ENCODE measurements at regions not wholly inside any gene's neighbourhood (a gene's known extent, or its start where the extent isn't known, plus 50 kb on each side); places are given as distances from the start of the nearest gene placed in this dataset.

DNA sequence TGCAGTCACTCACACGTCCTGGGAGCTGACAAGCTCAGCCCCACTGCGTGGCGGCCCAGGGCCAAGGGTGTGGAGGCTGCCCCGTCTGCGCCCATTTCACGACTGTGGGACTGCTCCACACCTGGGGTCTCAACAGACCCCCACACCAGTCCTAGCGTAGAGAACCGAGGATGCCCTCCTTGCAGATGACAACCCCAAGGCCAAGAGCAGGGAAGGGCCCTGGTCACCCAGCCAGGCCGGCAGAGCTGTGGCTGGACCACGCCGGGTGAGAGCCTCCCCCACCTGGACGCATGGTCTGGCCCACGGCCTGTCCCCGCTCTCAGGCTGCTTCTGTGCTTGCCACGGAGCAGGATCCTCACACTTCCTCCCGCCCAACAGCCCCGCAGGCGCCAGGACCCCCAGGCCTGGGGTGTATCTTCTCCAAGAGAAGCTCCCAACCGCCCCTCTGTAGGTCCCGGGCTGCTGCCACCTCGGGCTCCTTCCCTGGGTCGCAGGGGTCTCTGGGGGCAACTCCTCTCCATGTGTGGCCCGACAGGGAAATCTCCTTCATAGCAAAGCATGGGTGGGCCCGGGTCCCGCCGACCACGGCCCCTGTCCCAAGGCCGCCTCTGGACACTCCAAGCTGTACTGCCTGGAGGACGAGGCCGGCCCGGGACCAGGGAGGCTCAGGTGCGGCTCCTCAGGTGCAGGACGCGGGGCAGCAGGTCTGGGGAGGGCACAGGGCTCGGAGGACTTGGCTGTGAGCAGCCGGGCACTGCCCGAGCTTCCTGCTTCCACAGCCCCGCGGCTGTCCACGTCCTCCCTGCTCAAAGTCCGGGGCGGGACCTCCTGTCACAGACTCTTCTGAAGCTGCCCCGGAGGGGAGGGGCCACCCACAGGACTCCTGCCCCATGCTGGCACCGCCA lies 88.8 kb downstream of the FOXL3 start:
- Histone ChIP-seq H3K4me1 (ENCODE audit: control insufficient read depth, insufficient read depth, low read length) (peaks cover 15% of the 10 kb centered on the region; the same call in 1 of the 2 replicates), H3K27me3 (ENCODE audit: control insufficient read depth, insufficient read depth, low read length) (peaks cover 41% of the 10 kb centered on the region), H3K9ac (ENCODE audit: low read length) (peak overlapping the region; percentile 39)

DNA sequence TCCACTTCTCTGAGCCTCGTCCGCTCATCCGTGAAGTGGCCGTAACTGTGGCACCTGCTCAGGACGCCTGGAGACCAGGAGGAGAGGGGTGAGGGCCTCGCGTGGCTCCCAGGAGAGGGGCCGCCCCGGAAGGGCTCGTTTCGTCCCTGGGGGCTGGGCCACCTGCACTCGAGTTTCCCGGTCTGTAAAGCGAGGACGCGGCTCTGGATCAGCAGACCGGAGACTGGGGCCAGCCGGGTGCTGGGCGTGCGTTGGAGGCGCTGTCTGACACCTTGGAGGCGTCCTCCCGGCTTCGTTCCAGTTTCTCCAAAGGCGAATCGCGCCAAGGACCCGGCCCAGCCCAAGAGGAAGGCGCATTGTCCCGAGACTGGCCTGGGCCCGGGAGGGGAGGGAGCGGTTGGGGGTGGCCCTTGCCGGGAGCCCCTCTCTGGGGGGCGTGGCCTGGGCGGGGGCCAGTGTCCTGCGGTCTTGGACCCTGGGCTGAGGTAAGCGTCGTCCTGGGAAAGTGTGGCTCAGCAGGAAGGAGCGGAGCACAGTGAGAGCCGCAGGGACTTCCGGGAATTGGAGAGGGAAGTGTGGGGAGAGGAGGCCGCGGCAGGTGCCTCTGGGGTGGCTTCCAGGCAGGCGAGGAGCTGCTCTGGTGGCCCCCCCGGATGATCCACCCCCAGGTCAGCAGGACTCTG lies 89.6 kb downstream of the FOXL3 start:
- no peaks in the 10 kb centered on the region for H3K9me3 ChIP-seq (ENCODE audit: control insufficient read depth, insufficient read depth, low read depth, low read length)
- H3K36me3 ChIP-seq (ENCODE audit: control insufficient read depth, insufficient read depth, low read length) = no peaks in the 10 kb centered on the region
- H3K9ac ChIP-seq (ENCODE audit: low read length) = peak overlapping the region; percentile 52
- no peak overlapping the region for H3K27ac ChIP-seq (ENCODE audit: low read depth, low read length)
- H3K4me3 ChIP-seq (ENCODE audit: low read depth, low read length) = peak overlapping the region; percentile 60
- H3K4me1 ChIP-seq (ENCODE audit: control insufficient read depth, insufficient read depth, low read length) = peaks cover 15% of the 10 kb centered on the region; the same call in 1 of the 2 replicates
- H3K27me3 ChIP-seq (ENCODE audit: control insufficient read depth, insufficient read depth, low read length) = peaks cover 38% of the 10 kb centered on the region

More for the DNA sequence above, 88.8 kb downstream of the FOXL3 start:
- Histone ChIP-seq H3K4me3 (ENCODE audit: low read depth, low read length) (peak overlapping the region; percentile 60), H3K36me3 (ENCODE audit: control insufficient read depth, insufficient read depth, low read length) (no peaks in the 10 kb centered on the region), H3K27ac (ENCODE audit: low read depth, low read length) (no peak overlapping the region), H3K9me3 (ENCODE audit: control insufficient read depth, insufficient read depth, low read depth, low read length) (no peaks in the 10 kb centered on the region)

DNA sequence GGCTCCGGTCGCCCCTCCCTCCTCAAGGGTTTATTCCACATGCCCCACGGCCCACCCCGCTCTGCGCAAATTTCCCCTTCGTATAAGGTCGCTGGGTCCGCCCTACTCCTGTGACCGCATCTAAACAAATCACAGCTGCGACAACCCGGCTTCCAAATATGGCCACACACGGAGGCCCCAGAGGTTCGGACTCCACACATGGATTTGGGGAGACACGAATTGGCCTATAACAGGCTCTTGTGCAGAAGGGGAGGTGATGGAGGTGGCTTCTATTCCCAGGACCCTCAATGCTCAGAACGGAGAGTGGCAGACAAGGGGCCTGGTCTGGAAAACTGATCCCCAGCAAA lies 90.1 kb downstream of the FOXL3 start:
- H3K27ac ChIP-seq (ENCODE audit: low read depth, low read length) = no peak overlapping the region

DNA sequence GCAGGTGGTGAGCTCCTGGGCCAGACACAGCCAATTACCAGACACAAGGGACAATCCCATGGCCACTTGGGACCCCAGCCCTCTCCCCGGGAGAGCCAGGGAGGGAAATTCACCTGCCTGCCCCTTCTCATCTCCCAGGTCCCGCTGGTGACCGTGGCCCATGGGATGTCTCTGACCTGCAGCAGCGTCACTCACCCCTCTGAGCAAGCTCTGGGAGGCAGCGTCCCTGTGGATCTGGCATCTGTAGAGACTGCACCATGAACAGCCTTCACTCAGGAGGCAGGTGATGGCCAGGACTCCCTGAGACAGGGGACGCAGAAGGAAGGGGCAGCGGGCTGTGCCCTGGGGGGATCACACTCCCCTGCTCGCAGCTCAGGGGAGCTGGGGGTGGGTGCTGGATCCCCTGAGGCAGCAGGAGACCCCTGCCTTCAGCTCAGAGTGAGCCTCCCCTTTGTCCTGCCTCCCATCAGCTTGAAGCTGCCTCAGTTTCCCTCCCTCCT lies 90.8 kb downstream of the FOXL3 start:
- no peak overlapping the region for H3K27ac ChIP-seq (ENCODE audit: low read depth, low read length)
- no peaks in the 10 kb centered on the region for H3K9me3 ChIP-seq (ENCODE audit: control insufficient read depth, insufficient read depth, low read depth, low read length)
- H3K4me3 ChIP-seq (ENCODE audit: low read depth, low read length) = no peak overlapping the region
- no peak overlapping the region for H3K9ac ChIP-seq (ENCODE audit: low read length)
- no peaks in the 10 kb centered on the region for H3K36me3 ChIP-seq (ENCODE audit: control insufficient read depth, insufficient read depth, low read length)
- H3K27me3 ChIP-seq (ENCODE audit: control insufficient read depth, insufficient read depth, low read length) = peaks cover 36% of the 10 kb centered on the region
- H3K4me1 ChIP-seq (ENCODE audit: control insufficient read depth, insufficient read depth, low read length) = peaks cover 15% of the 10 kb centered on the region; the same call in 1 of the 2 replicates

More for the DNA sequence above, 90.1 kb downstream of the FOXL3 start:
- no peaks in the 10 kb centered on the region for H3K36me3 ChIP-seq (ENCODE audit: control insufficient read depth, insufficient read depth, low read length)
- H3K4me1 ChIP-seq (ENCODE audit: control insufficient read depth, insufficient read depth, low read length) = peaks cover 15% of the 10 kb centered on the region; the same call in 1 of the 2 replicates
- H3K9me3 ChIP-seq (ENCODE audit: control insufficient read depth, insufficient read depth, low read depth, low read length) = no peaks in the 10 kb centered on the region
- H3K27me3 ChIP-seq (ENCODE audit: control insufficient read depth, insufficient read depth, low read length) = peaks cover 36% of the 10 kb centered on the region
- peak overlapping the region; percentile 52 for H3K9ac ChIP-seq (ENCODE audit: low read length)
- peak overlapping the region; percentile 60 for H3K4me3 ChIP-seq (ENCODE audit: low read depth, low read length)

DNA sequence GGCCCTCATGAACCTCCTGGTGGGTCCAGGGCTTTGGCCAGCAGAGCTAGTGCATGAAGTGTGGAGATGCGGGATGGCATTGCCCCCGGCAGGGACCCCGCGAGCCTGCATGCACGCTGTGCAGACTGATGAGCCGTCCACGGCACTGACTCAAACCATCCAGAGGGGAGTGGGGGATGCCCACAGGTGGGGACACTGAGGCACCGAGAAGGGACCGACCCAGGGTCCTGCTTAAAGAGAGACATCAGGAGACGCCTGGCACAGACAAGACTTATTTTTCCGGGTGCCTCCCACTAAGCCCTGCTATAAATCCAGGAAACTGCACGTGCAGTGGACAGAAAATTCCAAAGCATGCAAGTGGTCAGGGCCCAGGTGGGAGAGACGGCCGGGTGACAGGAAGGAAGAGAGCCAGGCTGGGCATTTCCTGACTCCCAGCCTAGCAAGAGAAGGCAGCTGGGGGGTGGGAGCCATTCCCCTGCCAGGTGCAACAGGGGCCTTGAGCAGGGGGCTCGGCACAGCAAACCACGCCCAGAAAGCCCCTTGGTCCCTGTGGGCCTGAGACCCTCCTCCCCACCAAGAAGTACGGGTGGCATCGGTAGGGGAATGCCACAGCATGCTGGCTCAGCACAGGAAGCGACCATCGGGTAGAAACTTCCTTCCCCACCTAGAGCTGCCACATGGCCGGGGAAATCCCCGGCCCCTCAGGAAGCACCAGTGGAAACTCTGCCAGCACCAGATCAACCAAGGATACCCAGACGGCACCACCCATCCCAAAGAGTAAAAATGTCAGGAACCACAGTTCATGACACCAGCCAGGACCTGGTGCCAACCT lies 91.5 kb downstream of the FOXL3 start:
- no peak overlapping the region for H3K4me3 ChIP-seq (ENCODE audit: low read depth, low read length)
- peaks cover 14% of the 10 kb centered on the region; the same call in 1 of the 2 replicates for H3K4me1 ChIP-seq (ENCODE audit: control insufficient read depth, insufficient read depth, low read length)
- H3K9ac ChIP-seq (ENCODE audit: low read length) = no peak overlapping the region
- H3K27ac ChIP-seq (ENCODE audit: low read depth, low read length) = no peak overlapping the region
- no peaks in the 10 kb centered on the region for H3K36me3 ChIP-seq (ENCODE audit: control insufficient read depth, insufficient read depth, low read length)
- peaks cover 36% of the 10 kb centered on the region for H3K27me3 ChIP-seq (ENCODE audit: control insufficient read depth, insufficient read depth, low read length)
- H3K9me3 ChIP-seq (ENCODE audit: control insufficient read depth, insufficient read depth, low read depth, low read length) = no peaks in the 10 kb centered on the region

DNA sequence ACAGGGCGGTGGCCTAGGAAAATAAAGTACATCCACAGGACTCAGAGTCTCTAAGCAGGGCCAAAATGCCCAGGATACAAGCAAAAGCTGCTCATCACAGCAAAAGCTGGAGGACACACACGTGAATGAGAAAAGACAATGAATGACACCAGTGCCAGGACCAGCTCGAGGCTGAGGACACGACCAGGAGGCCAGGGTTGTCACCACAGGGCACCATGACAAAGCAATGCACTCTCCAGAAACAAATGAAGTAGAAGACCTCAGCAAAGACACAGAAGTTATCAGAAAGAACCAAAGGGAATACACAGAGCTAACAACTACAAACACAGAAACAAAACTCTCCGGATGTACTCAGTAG lies 92.1 kb downstream of the FOXL3 start:
- no peak overlapping the region for H3K4me3 ChIP-seq (ENCODE audit: low read depth, low read length)
- H3K27ac ChIP-seq (ENCODE audit: low read depth, low read length) = no peak overlapping the region
- H3K36me3 ChIP-seq (ENCODE audit: control insufficient read depth, insufficient read depth, low read length) = no peaks in the 10 kb centered on the region
- H3K4me1 ChIP-seq (ENCODE audit: control insufficient read depth, insufficient read depth, low read length) = peaks cover 11% of the 10 kb centered on the region; the same call in 1 of the 2 replicates
- H3K9ac ChIP-seq (ENCODE audit: low read length) = no peak overlapping the region
- no peaks in the 10 kb centered on the region for H3K9me3 ChIP-seq (ENCODE audit: control insufficient read depth, insufficient read depth, low read depth, low read length)
- peaks cover 36% of the 10 kb centered on the region for H3K27me3 ChIP-seq (ENCODE audit: control insufficient read depth, insufficient read depth, low read length)

DNA sequence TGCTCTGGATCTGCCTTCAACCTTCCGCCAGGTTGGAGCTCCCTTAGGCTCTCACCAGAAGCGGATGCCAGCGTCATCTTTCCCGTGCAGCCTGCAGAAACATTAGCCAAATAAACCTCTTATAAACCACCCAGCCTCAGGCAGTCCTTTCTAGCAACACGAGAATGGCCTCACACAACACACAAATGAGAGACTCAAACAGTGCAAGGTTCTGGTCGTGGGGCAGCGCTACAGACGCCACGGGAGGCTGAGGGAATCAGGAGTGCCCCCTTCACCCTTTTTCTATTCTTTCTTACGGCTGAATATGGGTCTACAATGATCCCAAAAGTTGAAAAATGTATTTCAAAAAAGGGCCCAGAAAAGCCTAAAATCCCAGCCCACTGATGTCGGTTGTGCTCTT lies 96.4 kb downstream of the FOXL3 start:
- peaks cover 8% of the 10 kb centered on the region; the same call in 1 of the 2 replicates for H3K27me3 ChIP-seq (ENCODE audit: control insufficient read depth, insufficient read depth, low read length)
- no peak overlapping the region for H3K9ac ChIP-seq (ENCODE audit: low read length)
- H3K4me1 ChIP-seq (ENCODE audit: control insufficient read depth, insufficient read depth, low read length) = no peaks in the 10 kb centered on the region
- H3K4me3 ChIP-seq (ENCODE audit: low read depth, low read length) = no peak overlapping the region
- H3K27ac ChIP-seq (ENCODE audit: low read depth, low read length) = no peak overlapping the region
- H3K9me3 ChIP-seq (ENCODE audit: control insufficient read depth, insufficient read depth, low read depth, low read length) = peaks cover 6% of the 10 kb centered on the region; the same call in 1 of the 2 replicates
- H3K36me3 ChIP-seq (ENCODE audit: control insufficient read depth, insufficient read depth, low read length) = no peaks in the 10 kb centered on the region

DNA sequence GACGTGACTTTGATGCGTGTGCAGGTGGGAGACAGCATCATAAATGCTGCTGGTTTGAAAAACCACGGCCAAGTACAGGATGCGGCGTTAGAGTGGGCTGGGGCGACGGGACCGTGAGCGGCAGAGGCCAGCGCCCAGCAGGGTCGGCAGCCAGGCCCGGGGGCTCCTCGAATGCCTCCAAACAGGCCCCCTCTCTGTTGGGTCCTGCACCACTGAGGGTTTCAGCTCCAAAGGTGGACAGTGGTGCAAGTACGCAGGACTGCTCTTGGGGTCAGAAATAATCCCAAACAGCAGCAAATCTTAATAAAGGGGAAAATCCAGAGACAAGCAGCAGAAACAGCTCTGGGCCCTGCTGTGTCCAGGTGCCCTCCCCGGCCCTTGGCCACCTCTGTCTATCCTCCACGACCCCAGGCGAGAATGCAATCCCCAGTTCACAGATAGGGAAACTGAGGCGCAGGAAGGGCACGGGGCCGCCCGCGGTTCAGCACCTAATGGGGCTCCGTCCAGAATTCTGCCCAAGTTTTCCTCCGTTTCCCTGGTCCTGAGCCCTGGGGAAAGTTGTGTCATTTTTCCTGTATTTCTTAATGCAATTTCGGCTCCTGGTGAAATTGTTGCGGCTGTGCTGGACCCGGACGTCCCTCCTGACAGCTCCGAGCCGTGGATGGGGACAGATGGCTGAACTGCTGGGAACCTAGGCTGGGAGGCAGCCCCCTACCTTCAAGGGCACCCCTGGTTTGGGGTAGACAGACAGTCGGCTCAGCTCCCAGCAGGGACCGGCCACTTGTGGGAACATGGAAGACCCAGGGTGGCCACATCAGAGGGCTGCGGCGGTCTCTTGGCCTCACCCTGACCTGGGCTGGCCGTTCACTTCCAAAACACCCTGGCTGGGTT lies 97.4 kb downstream of the FOXL3 start:
- no peak overlapping the region for H3K27ac ChIP-seq (ENCODE audit: low read depth, low read length)
- H3K9ac ChIP-seq (ENCODE audit: low read length) = no peak overlapping the region
- H3K4me3 ChIP-seq (ENCODE audit: low read depth, low read length) = no peak overlapping the region
- H3K4me1 ChIP-seq (ENCODE audit: control insufficient read depth, insufficient read depth, low read length) = no peaks in the 10 kb centered on the region
- H3K9me3 ChIP-seq (ENCODE audit: control insufficient read depth, insufficient read depth, low read depth, low read length) = peaks cover 13% of the 10 kb centered on the region
- H3K36me3 ChIP-seq (ENCODE audit: control insufficient read depth, insufficient read depth, low read length) = no peaks in the 10 kb centered on the region
- H3K27me3 ChIP-seq (ENCODE audit: control insufficient read depth, insufficient read depth, low read length) = peaks cover 2% of the 10 kb centered on the region; the same call in 1 of the 2 replicates

DNA sequence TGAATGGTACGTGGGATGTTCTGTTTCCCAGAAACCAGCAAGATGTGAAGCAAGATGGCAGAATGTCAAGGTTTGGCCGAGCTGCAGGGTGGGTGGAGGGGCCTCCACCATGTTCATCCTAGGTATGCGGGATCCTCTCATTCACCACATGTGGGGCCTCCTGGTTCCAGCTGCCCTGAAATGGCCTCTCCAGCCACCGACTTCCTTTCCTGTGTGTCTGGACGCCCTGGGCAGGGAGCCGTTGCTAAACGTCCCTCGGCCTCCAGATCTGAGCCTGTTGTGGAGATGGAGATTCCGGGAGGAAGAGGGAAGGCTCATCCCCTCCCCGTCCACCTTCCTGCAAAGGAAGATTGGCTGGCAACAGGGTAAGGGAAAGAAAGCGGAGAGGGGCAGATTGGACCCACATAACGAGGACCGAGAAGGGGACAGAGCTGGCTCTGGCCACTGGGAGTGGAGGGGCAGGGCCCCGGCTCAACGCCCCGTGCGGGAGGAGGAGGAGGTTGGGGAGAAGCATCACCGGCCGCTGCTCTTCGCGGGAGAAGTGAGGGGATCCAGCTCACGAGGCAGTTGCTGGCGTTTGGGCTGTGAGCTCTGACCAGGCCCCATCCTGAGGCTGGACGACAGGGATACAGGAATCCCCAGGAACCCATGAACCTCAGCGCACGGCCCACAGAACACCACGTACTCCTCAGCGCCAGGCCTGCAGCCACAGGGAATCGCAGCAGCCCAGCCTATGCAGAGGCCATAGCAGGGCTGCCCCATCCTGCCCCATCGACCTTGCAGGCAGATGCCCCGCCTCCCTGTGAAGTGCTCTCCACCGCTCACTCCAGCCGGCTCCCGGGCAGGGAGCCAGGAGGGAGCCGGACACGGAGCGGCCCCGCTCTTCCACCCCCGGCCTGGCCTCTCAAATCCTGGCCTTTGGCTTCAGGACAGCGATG lies 98.3 kb downstream of the FOXL3 start:
- H3K9ac ChIP-seq (ENCODE audit: low read length) = no peak overlapping the region
- no peak overlapping the region for H3K27ac ChIP-seq (ENCODE audit: low read depth, low read length)
- H3K9me3 ChIP-seq (ENCODE audit: control insufficient read depth, insufficient read depth, low read depth, low read length) = peaks cover 18% of the 10 kb centered on the region
- H3K27me3 ChIP-seq (ENCODE audit: control insufficient read depth, insufficient read depth, low read length) = no peaks in the 10 kb centered on the region
- H3K36me3 ChIP-seq (ENCODE audit: control insufficient read depth, insufficient read depth, low read length) = no peaks in the 10 kb centered on the region
- no peak overlapping the region for H3K4me3 ChIP-seq (ENCODE audit: low read depth, low read length)
- no peaks in the 10 kb centered on the region for H3K4me1 ChIP-seq (ENCODE audit: control insufficient read depth, insufficient read depth, low read length)
